ENCODE measurements at regions not wholly inside any gene's neighbourhood (a gene's known extent, or its start where the extent isn't known, plus 50 kb on each side); places are given as distances from the start of the nearest gene placed in this dataset.

DNA sequence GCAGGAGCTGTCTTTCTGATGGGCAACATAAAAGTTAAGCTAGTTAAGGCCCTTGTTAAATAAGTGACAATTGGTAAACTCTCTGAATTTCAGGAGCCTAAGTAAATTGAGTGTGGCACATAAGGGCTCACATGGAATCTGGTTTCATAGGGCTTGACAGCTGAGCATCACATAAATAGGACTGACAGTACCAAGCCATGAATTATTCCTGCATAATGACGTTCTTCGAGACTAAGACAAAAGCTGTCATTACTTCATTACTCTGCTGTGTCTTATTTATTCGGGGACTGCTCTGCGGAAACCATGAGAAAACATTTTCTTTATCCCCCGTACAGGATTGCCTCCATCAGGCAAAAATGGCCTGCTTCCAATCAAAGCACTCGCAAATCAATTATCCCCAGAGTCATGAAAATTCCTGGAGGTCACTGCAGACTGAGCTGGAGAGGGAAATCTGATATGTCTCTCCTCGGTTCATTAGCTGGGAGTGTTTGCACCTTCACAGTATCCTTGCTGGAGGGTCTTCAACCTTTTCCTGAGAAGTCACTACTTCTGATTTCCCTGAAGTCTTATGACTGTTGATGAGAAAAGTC, 311.4 kb downstream of the CDH26 start:
- Histone ChIP-seq H3K4me2 (ENCODE audit: low read depth, low read length) (no peak overlapping the region), H3K9ac (ENCODE audit: low read depth, low read length) (no peak overlapping the region), H3K9me1 (ENCODE audit: insufficient read depth, low read length) (no peaks in the 10 kb centered on the region), H4K91ac (ENCODE audit: insufficient read depth, low read depth, low read length) (no peak overlapping the region), H3K27me3 (ENCODE audit: control insufficient read depth, insufficient read depth, low read length) (peaks cover 3% of the 10 kb centered on the region; the same call in 1 of the 2 replicates), H3K4ac (ENCODE audit: low read depth, low read length) (no peak overlapping the region), H2BK20ac (ENCODE audit: low read depth, low read length) (no peak overlapping the region), H2AK5ac (ENCODE audit: low read depth, low read length) (no peak overlapping the region), H3K56ac (ENCODE audit: extremely low read depth, insufficient read depth, low read length) (no peak overlapping the region), H3K14ac (replicated peaks; ENCODE audit: low read depth, low read length) (no peak overlapping the region), H4K5ac (ENCODE audit: low read depth, low read length) (no peak overlapping the region), H3K36me3 (ENCODE audit: control insufficient read depth, insufficient read depth, low read length) (no peaks in the 10 kb centered on the region), H4K20me1 (ENCODE audit: insufficient read depth, low read length) (no peaks in the 10 kb centered on the region), H3K18ac (ENCODE audit: low read depth, low read length) (no peak overlapping the region), H2AK9ac (replicated peaks; ENCODE audit: low read depth, low read length, poor library complexity) (no peak overlapping the region), H3K4me3 (ENCODE audit: insufficient read depth, low read depth, low read length) (no peak overlapping the region), H2BK5ac (ENCODE audit: low read depth, low read length, poor library complexity, severe bottlenecking) (no peak overlapping the region), H2AFZ (replicated peaks; ENCODE audit: low read length, poor library complexity) (no peak overlapping the region), H3K9me3 (ENCODE audit: control insufficient read depth, insufficient read depth, low read length) (no peaks in the 10 kb centered on the region; the same call in 1 of the 2 replicates), H2BK15ac (ENCODE audit: low read depth, low read length) (no peak overlapping the region), H3K27ac (ENCODE audit: insufficient read depth, low read length) (no peak overlapping the region), H4K8ac (ENCODE audit: low read depth in 2 of 2, low read length in 2 of 2) (no peak overlapping the region), H2BK120ac (ENCODE audit: low read depth, low read length) (no peak overlapping the region), H3K4me1 (ENCODE audit: control insufficient read depth, insufficient read depth, low read length) (no peaks in the 10 kb centered on the region), H3K23ac (ENCODE audit: low read depth, low read length) (no peak overlapping the region), H3K79me1 (ENCODE audit: low read depth in 1 of 2, low read length in 2 of 2) (no peaks in the 10 kb centered on the region)
- 40% methylated on average over 1 of the region's 7 CpGs; no CpG with 5 or more reads in 1 of the 2 experiments for WGBS, 2 experiments (ENCODE audit: extremely low coverage in 2 of 2, insufficient read length in 1 of 2)
- ATAC-seq (ENCODE audit: low read depth) (no peak), DNase-seq (no peak)
- in situ Hi-C loops (cut with MboI; ENCODE audit: low sequenced_read_pairs) (no loop called here), dilution Hi-C loops (cut with HindIII; ENCODE audit: low sequenced_read_pairs, unreplicated experiment) (no loop called here), intact Hi-C loops (cut with micrococcal nuclease) (no loop called here)
- no TSS peak for BruUV-seq (replicated peaks)
- ChIA-PET POLR2A (ENCODE audit: unreplicated experiment) (no interaction called here), CTCF (no interaction called here)
- TF ChIP-seq FOS (IDR thresholded peaks at IDR 0.05; ENCODE audit: low read depth, low read length) (no peak), SMC3 (IDR thresholded peaks at IDR 0.05; ENCODE audit: low read depth, low read length) (no peak), RFX5 (IDR thresholded peaks at IDR 0.05; ENCODE audit: low read depth, low read length) (no peak), BHLHE40 (IDR thresholded peaks at IDR 0.05; ENCODE audit: low read depth, low read length) (no peak), RCOR1 (IDR thresholded peaks at IDR 0.05; ENCODE audit: insufficient replicate concordance, low read length) (no peak), RAD21 (IDR thresholded peaks at IDR 0.05; ENCODE audit: low read length) (no peak), MAFK (IDR thresholded peaks at IDR 0.05; ENCODE audit: low read depth, low read length) (no peak), MXI1 (IDR thresholded peaks at IDR 0.05; ENCODE audit: borderline replicate concordance, low read depth, low read length) (no peak), MAZ (IDR thresholded peaks at IDR 0.05; ENCODE audit: borderline replicate concordance, low read depth, low read length) (no peak), CHD1 (IDR thresholded peaks at IDR 0.05; ENCODE audit: low read depth, low read length) (no peak), CEBPB (IDR thresholded peaks at IDR 0.05; ENCODE audit: low read depth, low read length) (no peak), NFE2L2 (IDR thresholded peaks at IDR 0.05; ENCODE audit: low read depth, low read length) (no peak), USF2 (IDR thresholded peaks at IDR 0.05; ENCODE audit: low read depth, low read length) (no peak)
- TF ChIP-seq, protein P1, sequence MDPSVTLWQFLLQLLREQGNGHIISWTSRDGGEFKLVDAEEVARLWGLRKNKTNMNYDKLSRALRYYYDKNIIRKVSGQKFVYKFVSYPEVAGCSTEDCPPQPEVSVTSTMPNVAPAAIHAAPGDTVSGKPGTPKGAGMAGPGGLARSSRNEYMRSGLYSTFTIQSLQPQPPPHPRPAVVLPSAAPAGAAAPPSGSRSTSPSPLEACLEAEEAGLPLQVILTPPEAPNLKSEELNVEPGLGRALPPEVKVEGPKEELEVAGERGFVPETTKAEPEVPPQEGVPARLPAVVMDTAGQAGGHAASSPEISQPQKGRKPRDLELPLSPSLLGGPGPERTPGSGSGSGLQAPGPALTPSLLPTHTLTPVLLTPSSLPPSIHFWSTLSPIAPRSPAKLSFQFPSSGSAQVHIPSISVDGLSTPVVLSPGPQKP (IDR thresholded peaks at IDR 0.05; ENCODE audit: borderline replicate concordance, low read depth, low read length): no peak
